SH-SY5Y (cell line): ENCODE measurements at regions not wholly inside any gene's neighbourhood (a gene's known extent, or its start where the extent isn't known, plus 50 kb on each side); places are given as distances from the start of the nearest gene placed in this dataset.

ENCODE experiments used
- GATA2 ChIP-seq: IDR thresholded peaks from 2 replicates; pipeline ENCODE4 v1.6.1; 2011; ENCODE audit warnings: mild to moderate bottlenecking, low read depth, low read length
- GATA3 ChIP-seq: IDR thresholded peaks from 2 replicates; pipeline ENCODE4 v1.6.1; 2011; ENCODE audit warnings: low read depth, mild to moderate bottlenecking, low read length, moderate library complexity

GRCh38 chr3:151539599-151539998, 78.7 kb upstream of the IGSF10 start:
- TF ChIP-seq GATA3 (no peak), GATA2 (no peak)
